H1 (cell line): ENCODE measurements at regions not wholly inside any gene's neighbourhood (a gene's known extent, or its start where the extent isn't known, plus 50 kb on each side); places are given as distances from the start of the nearest gene placed in this dataset.

ENCODE experiments used
- BACH1 ChIP-seq: IDR thresholded peaks from 2 replicates; pipeline ENCODE4 v1.6.1; 2012; ENCODE audit warnings: low read length, improper control_type of control experiment
- EZH2 ChIP-seq: fragments of 200-600 bp; sonication (generic); IDR thresholded peaks from 2 replicates; pipeline ENCODE4 v1.7.1; 2012; ENCODE audit warnings: low read depth, mild to moderate bottlenecking, moderate library complexity, low read length, inconsistent platforms; ENCODE audit not compliant: severe bottlenecking
- PHF8 ChIP-seq: fragments of 200-600 bp; sonication (generic); conservative IDR thresholded peaks from 2 replicates; pipeline ENCODE4 v1.7.1; 2012; ENCODE audit warnings: low read depth, mild to moderate bottlenecking, inconsistent platforms, low read length, moderate library complexity

DNA sequence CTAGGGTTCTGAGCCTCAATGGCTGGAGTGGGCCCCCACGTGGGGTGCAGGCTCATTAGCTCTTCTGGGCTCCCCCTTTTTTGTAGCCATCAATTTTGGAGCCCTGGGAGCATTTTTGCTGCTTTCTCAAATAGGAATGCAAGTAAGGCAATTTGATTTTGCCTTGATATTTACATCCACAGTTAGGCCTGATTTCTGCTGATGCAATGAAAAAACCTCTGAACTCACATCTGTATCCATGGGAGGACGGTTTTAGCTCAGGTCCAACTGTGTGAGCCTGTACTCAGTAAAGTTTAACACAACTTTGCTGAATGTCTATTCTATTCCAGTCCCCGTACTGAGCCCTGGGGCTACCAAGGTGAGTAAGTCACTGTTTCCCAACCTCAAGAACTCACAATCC is 425.0 kb downstream of the HAPSTR1 start (continued):
- TF ChIP-seq EZH2 (no peak), PHF8 (no peak), BACH1 (no peak)
